ENCODE measurements at regions not wholly inside any gene's neighbourhood (a gene's known extent, or its start where the extent isn't known, plus 50 kb on each side); places are given as distances from the start of the nearest gene placed in this dataset.

GRCh38 chr4:180564026-180564425 is 1679.2 kb upstream of the TENM3 start:
- no peak for DNase-seq

- no peak for DNase-seq
Measured at GRCh38 chr4:180564448-180564847, 1678.8 kb upstream of the TENM3 start.

GRCh38 chr4:180565856-180566431 is 1677.3 kb upstream of the TENM3 start:
- no peak for DNase-seq

- DNase-seq = no peak
Measured at GRCh38 chr4:180566492-180566891, 1676.7 kb upstream of the TENM3 start.

DNA sequence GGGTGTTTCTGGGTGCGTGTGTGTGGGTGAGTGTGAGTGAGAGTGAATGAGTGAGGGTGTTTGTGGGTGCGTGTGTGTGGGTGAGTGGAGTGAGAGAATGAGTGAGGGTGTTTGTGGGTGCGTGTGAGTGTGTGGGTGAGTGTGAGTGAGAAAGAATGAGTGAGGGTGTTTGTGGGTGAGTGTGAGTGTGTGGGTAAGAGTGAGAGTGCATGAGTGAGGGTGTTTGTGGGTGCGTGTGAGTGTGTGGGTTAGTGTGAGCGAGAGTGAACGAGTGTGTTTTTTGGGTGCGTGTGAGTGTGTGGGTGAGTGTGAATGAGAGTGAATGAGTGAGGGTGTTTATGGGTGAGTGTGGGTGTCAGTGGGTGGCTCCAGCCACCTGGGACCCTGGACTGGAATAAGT is 1676.1 kb upstream of the TENM3 start:
- no peak for DNase-seq

DNA sequence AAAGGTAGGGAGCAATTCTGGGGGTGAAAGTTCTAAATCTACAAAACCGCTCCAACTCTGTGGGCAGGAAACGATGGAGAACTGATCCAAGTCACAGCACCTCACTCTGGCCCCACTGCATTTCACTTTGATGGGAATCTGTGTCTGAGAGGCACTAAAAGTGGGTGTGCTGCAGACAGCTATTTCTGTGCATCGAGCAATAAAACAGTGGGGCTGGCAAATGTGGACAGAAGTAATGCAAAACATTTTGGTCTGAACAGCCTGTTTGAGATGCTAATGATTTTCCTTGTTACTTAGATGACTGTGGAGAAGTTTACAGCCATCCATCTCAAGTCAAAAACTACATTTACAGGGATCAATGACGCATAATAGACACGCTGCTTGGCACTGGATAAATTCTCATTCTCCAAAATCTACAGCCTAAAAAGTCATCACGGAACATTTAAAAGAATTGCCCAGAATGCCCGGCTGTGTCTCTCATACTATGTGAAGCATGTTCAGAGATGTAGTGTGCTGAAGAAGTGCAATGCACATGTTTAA is 1671.6 kb upstream of the TENM3 start:
- no peak for DNase-seq

GRCh38 chr4:180578175-180578574 is 1665.0 kb upstream of the TENM3 start:
- DNase-seq = no peak

- no peak for DNase-seq
Measured at GRCh38 chr4:180581061-180581460, 1662.1 kb upstream of the TENM3 start.

- no peak for DNase-seq
Measured at GRCh38 chr4:180587379-180587778, 1655.8 kb upstream of the TENM3 start.

GRCh38 chr4:180589575-180589974 is 1653.6 kb upstream of the TENM3 start:
- no peak for DNase-seq

- DNase-seq = no peak
Measured at GRCh38 chr4:180596888-180597483, 1646.2 kb upstream of the TENM3 start.

GRCh38 chr4:180598281-180598680 is 1644.9 kb upstream of the TENM3 start:
- no peak for DNase-seq

DNA sequence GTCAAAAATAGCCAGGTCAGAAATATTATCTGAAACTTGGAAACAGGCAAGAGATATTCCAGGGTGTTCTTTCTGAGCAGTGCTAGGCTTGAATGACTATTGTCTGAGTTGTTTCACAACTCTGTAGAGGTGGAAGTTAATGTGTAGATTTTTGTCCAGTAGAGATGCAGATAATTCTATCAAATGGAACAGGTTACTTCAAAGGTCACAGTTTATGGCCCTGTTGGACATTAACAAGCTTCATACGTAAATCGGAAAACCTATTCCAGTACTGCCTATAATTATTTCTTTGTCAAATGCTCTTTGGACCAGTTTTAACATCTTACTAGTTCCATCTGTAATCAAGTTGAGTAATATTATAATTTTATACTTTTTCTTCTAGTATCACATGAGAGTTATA is 1639.4 kb upstream of the TENM3 start:
- no peak for DNase-seq

DNA sequence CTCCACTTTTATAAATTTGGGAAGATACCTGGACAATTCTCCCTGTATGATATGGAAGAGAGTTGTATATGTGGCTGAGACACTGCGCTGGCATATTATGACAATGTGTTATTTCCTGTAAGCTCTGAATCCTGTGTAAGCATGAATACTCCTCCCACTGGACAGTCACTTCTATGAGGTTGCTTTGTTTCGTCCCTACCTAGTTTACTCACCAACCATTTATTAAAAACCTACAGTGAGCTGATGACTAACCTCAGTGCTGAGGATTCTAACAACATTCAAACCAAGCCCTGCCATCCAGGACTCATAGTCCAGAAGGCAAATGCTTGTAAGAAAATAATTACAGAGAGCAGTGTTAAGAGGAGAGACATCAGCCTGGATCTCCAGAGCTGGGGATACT is 1632.9 kb upstream of the TENM3 start:
- no peak for DNase-seq

DNA sequence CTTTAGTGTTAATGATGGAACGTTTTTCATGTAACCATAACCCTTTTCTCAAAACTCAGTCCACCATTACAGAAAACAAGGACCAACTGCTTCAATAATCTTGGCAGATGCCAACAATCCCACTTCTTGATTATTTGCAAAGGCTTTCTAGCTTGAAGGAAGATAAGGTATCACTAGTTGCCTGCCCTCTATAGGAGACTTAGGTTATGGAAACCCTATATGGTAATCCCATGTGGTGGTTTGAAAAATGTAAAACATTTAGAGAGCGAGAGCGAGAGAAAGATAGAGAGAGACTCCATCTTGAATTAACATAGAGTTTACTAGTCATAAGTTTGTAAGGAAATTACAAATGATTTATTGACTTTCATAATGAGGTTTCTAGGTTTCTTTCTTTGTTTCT is 1627.5 kb upstream of the TENM3 start:
- no peak for DNase-seq

- DNase-seq = no peak
Measured at GRCh38 chr4:180617196-180617595, 1626.0 kb upstream of the TENM3 start.

GRCh38 chr4:180618396-180618795 is 1624.8 kb upstream of the TENM3 start:
- DNase-seq = no peak

GRCh38 chr4:180619440-180619839 is 1623.8 kb upstream of the TENM3 start:
- no peak for DNase-seq

DNA sequence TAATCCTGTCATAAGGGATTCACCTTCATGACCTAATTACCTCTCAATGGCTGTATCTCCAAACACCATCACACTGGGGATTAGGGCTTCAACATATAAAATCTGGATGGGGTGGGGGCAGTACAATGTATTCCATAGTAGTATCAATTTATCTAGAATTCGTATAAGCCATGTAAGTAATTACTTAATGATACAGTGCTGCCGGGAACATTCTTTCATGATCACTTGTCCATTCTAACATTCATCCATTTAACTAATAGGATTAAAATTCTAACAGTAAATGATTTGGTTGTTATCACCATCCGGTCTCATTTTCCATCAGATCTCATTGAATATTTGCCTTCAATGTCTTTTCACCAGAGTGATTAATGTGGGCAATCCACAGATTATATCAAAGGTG is 1620.9 kb upstream of the TENM3 start:
- no peak for DNase-seq

- no peak for DNase-seq
Measured at GRCh38 chr4:180625653-180626052, 1617.5 kb upstream of the TENM3 start.

- DNase-seq = no peak
Measured at GRCh38 chr4:180630012-180630665, 1613.1 kb upstream of the TENM3 start.

DNA sequence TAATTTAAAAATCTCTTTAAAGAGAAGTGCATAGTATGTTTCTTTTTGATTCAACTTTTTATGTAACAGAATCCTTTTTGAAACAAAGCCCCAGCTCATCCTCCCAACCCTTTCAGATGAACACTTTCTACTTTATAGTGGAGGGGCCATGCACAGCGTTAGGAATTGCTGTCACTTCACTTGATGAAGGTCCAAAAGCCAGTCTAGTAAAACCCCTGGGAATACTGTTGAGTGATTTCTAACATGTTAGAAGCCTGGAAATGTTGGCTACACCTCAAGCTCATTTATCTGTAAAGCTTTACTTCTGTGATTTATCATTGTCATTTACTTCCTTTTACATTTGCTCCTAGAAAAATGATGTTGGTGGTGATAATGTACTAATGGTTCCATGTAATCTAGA is 1608.9 kb upstream of the TENM3 start:
- DNase-seq = no peak

DNA sequence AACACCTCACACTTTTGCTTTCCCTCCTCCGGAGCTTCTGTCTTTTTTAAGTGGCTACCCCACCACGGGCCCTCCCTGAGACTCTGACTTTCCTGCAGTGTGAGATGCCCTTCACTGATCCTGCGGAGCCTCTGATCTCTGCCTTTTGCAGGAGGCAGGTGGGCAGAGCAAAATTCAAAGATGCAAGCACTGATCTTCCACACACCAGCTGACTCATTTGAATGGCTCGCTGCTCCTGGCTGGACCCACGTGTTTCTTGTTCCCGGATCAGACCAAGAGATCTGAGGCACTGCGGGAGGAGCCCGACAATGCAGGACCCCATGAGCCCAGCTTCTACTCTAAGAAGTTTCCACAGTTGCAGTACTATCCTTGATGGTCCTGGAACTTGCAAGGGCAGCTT is 1607.9 kb upstream of the TENM3 start:
- DNase-seq = no peak

DNA sequence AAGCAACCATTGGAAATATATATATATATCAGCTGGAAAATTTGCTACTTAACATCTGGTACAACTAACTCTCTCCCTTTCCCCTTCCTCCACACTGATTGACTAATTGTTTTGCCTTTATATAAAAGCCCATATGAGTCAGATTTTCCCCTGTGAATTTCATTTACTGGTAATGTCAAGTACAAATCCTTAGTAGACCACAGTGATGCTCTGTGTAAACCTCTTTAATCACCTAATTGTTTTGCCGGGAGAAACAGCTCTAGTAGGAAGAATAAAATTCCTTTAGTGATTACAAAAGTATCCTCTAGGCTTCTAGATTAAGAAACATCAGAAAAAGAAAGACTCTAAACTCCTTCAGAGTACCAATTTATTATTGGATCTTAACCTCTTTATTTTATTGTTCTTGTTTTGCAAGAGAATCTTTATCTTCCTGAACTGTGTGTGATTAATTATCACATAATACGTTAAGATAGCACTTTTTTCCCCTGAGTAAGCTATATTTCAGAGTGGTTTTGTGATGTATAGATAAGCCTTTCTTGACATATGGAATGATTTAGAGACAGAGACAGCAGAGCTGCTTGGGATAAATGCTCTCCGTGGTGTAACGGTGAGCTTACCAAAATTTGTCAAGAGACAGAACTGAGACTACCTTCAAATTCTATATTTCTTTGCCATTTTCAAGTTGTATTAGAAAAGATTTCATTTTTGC is 1606.4 kb upstream of the TENM3 start:
- no peak for DNase-seq
